GM23338 (cell line): ENCODE measurements at regions not wholly inside any gene's neighbourhood (a gene's known extent, or its start where the extent isn't known, plus 50 kb on each side); places are given as distances from the start of the nearest gene placed in this dataset.

Experiments
- ATAC-seq: fragments of 200-7000 bp; cut with Tn5 transposase; 3 replicates; pipeline ENCODE4 v1.9.1; 2020
- DNase-seq: peaks from one replicate; pipeline ENCODE4 v3.0.0-alpha.2; 2015; ENCODE audit warnings: low spot score
- H2AFZ ChIP-seq: fragments of 200-600 bp; sonication (generic); 2 replicates; pipeline ENCODE4 v1.8.0; 2016; ENCODE audit warnings: antibody characterized with exemption, mild to moderate bottlenecking, moderate library complexity
- H3F3A ChIP-seq: fragments of 200-600 bp; sonication (generic); replicated peaks from 2 replicates; pipeline ENCODE4 v1.8.0; 2017; ENCODE audit warnings: antibody characterized with exemption, mixed run types, low read depth
- H3K27ac ChIP-seq: fragments of 200-600 bp; sonication (generic); 2 replicates; pipeline ENCODE4 v1.6.1; 2016; ENCODE audit warnings: low read depth
- H3K27me3 ChIP-seq: fragments of 200-600 bp; sonication (generic); 2 replicates; pipeline ENCODE4 v1.8.0; 2016; ENCODE audit warnings: mild to moderate bottlenecking, mixed run types, moderate library complexity; ENCODE audit not compliant: insufficient read depth
- H3K36me3 ChIP-seq: fragments of 200-600 bp; sonication (generic); 2 replicates; pipeline ENCODE4 v1.8.0; 2016; ENCODE audit warnings: mild to moderate bottlenecking; ENCODE audit not compliant: insufficient read depth
- H3K4me1 ChIP-seq: fragments of 200-600 bp; sonication (generic); 2 replicates; pipeline ENCODE4 v1.8.0; 2016; ENCODE audit warnings: mild to moderate bottlenecking, moderate library complexity; ENCODE audit not compliant: insufficient read depth
- H3K4me2 ChIP-seq: fragments of 200-600 bp; sonication (generic); 2 replicates; pipeline ENCODE4 v1.7.1; 2017; ENCODE audit warnings: mixed run types
- H3K4me3 ChIP-seq: fragments of 200-600 bp; sonication (generic); 2 replicates; pipeline ENCODE4 v1.6.1; 2016; ENCODE audit warnings: mixed run types
- H3K79me2 ChIP-seq: fragments of 200-600 bp; sonication (generic); replicated peaks from 2 replicates; pipeline ENCODE4 v1.8.0; 2017; ENCODE audit warnings: mild to moderate bottlenecking; ENCODE audit not compliant: insufficient read depth
- H3K9me2 ChIP-seq: fragments of 200-600 bp; sonication (generic); 2 replicates; pipeline ENCODE4 v1.8.0; 2017; ENCODE audit not compliant: insufficient read depth
- H4K20me1 ChIP-seq: fragments of 200-600 bp; sonication (generic); replicated peaks from 2 replicates; pipeline ENCODE4 v1.8.0; 2017; ENCODE audit warnings: mild to moderate bottlenecking; ENCODE audit not compliant: insufficient read depth
- H3K27ac Mint-ChIP-seq: 2 replicates; pipeline ENCODE4 v1.8.0; 2020; ENCODE audit warnings: inconsistent platforms, mild to moderate bottlenecking, moderate library complexity, mixed read lengths
- H3K27me3 Mint-ChIP-seq: 3 replicates; pipeline ENCODE4 v1.8.0; 2022; ENCODE audit warnings: low read depth, mild to moderate bottlenecking, moderate library complexity, mixed read lengths, inconsistent platforms; ENCODE audit not compliant: insufficient read depth, poor library complexity
- H3K36me3 Mint-ChIP-seq: 3 replicates; pipeline ENCODE4 v1.8.0; 2021; ENCODE audit warnings: low read depth, mild to moderate bottlenecking, inconsistent platforms, moderate library complexity, mixed read lengths
- H3K4me1 Mint-ChIP-seq: 3 replicates; pipeline ENCODE4 v1.8.0; 2020; ENCODE audit warnings: mild to moderate bottlenecking, inconsistent platforms, mixed read lengths
- H3K4me3 Mint-ChIP-seq: 3 replicates; pipeline ENCODE4 v1.8.0; 2021; ENCODE audit warnings: moderate library complexity, mild to moderate bottlenecking, inconsistent platforms, mixed read lengths
- H3K9me3 Mint-ChIP-seq: 3 replicates; pipeline ENCODE4 v1.8.0; 2020; ENCODE audit warnings: moderate library complexity, mild to moderate bottlenecking, inconsistent platforms, mixed read lengths
- CREB1 ChIP-seq: fragments of 250-450 bp; sonication (Bioruptor Pico); IDR thresholded peaks from 2 replicates; pipeline ENCODE4 v1.5.0; 2020; ENCODE audit warnings: low read depth, mild to moderate bottlenecking, moderate library complexity
- CTCF ChIP-seq, 2 experiments: fragments of 200-600 bp in 1 of 2; sonication (generic) in 1 of 2; conservative IDR thresholded peaks; 2 replicates each; pipeline versions ENCODE4 v1.5.1 to v1.6.1; 2016 to 2017; ENCODE audit warnings: antibody characterized with exemption in 2 of 2, low read depth in 2 of 2, mild to moderate bottlenecking in 2 of 2, moderate library complexity in 1 of 2
- EZH2 ChIP-seq: fragments of 200-600 bp; sonication (generic); IDR thresholded peaks from one replicate; pipeline ENCODE4 v1.8.0; 2017; ENCODE audit warnings: antibody characterized with exemption, mild to moderate bottlenecking, low read depth; ENCODE audit not compliant: unreplicated experiment
- EZH2phosphoT487 ChIP-seq: fragments of 200-600 bp; sonication (generic); IDR thresholded peaks from one replicate; pipeline ENCODE4 v1.8.1; 2018; ENCODE audit warnings: antibody characterized with exemption; ENCODE audit not compliant: unreplicated experiment
- JUNB ChIP-seq: IDR thresholded peaks from one replicate; pipeline ENCODE4 v1.6.1; 2016; ENCODE audit warnings: antibody characterized with exemption; ENCODE audit not compliant: unreplicated experiment
- POLR2AphosphoS5 ChIP-seq: IDR thresholded peaks from 2 replicates; pipeline ENCODE4 v1.6.1; 2016; ENCODE audit warnings: antibody characterized with exemption, low read depth
- REST ChIP-seq: IDR thresholded peaks from one replicate; pipeline ENCODE4 v1.6.1; 2018; ENCODE audit warnings: antibody characterized with exemption; ENCODE audit not compliant: unreplicated experiment
- TF ChIP-seq, protein P1 (sequence below): fragments of 250-450 bp; sonication (Bioruptor Pico); IDR thresholded peaks from 2 replicates; pipeline ENCODE4 v1.5.0; 2020; ENCODE audit warnings: mild to moderate bottlenecking, moderate library complexity

- TF ChIP-seq, protein P1, sequence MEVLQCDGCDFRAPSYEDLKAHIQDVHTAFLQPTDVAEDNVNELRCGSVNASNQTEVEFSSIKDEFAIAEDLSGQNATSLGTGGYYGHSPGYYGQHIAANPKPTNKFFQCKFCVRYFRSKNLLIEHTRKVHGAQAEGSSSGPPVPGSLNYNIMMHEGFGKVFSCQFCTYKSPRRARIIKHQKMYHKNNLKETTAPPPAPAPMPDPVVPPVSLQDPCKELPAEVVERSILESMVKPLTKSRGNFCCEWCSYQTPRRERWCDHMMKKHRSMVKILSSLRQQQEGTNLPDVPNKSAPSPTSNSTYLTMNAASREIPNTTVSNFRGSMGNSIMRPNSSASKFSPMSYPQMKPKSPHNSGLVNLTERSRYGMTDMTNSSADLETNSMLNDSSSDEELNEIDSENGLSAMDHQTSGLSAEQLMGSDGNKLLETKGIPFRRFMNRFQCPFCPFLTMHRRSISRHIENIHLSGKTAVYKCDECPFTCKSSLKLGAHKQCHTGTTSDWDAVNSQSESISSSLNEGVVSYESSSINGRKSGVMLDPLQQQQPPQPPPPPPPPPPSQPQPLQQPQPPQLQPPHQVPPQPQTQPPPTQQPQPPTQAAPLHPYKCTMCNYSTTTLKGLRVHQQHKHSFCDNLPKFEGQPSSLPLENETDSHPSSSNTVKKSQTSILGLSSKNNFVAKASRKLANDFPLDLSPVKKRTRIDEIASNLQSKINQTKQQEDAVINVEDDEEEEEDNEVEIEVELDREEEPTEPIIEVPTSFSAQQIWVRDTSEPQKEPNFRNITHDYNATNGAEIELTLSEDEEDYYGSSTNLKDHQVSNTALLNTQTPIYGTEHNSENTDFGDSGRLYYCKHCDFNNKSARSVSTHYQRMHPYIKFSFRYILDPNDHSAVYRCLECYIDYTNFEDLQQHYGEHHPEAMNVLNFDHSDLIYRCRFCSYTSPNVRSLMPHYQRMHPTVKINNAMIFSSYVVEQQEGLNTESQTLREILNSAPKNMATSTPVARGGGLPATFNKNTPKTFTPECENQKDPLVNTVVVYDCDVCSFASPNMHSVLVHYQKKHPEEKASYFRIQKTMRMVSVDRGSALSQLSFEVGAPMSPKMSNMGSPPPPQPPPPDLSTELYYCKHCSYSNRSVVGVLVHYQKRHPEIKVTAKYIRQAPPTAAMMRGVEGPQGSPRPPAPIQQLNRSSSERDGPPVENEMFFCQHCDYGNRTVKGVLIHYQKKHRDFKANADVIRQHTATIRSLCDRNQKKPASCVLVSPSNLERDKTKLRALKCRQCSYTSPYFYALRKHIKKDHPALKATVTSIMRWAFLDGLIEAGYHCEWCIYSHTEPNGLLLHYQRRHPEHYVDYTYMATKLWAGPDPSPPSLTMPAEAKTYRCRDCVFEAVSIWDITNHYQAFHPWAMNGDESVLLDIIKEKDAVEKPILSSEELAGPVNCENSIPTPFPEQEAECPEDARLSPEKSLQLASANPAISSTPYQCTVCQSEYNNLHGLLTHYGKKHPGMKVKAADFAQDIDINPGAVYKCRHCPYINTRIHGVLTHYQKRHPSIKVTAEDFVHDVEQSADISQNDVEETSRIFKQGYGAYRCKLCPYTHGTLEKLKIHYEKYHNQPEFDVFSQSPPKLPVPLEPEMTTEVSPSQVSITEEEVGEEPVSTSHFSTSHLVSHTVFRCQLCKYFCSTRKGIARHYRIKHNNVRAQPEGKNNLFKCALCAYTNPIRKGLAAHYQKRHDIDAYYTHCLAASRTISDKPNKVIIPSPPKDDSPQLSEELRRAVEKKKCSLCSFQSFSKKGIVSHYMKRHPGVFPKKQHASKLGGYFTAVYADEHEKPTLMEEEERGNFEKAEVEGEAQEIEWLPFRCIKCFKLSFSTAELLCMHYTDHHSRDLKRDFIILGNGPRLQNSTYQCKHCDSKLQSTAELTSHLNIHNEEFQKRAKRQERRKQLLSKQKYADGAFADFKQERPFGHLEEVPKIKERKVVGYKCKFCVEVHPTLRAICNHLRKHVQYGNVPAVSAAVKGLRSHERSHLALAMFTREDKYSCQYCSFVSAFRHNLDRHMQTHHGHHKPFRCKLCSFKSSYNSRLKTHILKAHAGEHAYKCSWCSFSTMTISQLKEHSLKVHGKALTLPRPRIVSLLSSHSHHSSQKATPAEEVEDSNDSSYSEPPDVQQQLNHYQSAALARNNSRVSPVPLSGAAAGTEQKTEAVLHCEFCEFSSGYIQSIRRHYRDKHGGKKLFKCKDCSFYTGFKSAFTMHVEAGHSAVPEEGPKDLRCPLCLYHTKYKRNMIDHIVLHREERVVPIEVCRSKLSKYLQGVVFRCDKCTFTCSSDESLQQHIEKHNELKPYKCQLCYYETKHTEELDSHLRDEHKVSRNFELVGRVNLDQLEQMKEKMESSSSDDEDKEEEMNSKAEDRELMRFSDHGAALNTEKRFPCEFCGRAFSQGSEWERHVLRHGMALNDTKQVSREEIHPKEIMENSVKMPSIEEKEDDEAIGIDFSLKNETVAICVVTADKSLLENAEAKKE (CRISPR knock-in tag) = no peak
- TF ChIP-seq POLR2AphosphoS5 = no peak
- TF ChIP-seq CREB1 (CRISPR knock-in tag) = no peak
Measured at GRCh38 chr6:66307490-66307889, 600.5 kb upstream of the EYS start (continued).

- Histone ChIP-seq H3K4me3 (no peak overlapping the region), H3F3A (no peaks in the 10 kb centered on the region), H3K36me3 (no peaks in the 10 kb centered on the region), H2AFZ (no peak overlapping the region), H3K27me3 (no peaks in the 10 kb centered on the region), H3K79me2 (no peaks in the 10 kb centered on the region), H3K9me2 (no peaks in the 10 kb centered on the region), H3K4me2 (no peak overlapping the region), H4K20me1 (no peaks in the 10 kb centered on the region), H3K4me1 (peaks cover 45% of the 10 kb centered on the region), H3K27ac (no peak overlapping the region)
- no peak for ATAC-seq
- peaks cover 12% of the 10 kb centered on the region for H3K4me1 Mint-ChIP-seq
- DNase-seq = no peak
- H3K27ac Mint-ChIP-seq = no peak overlapping the region
- peaks cover 2% of the 10 kb centered on the region; the same call in 1 of the 3 replicates for H3K36me3 Mint-ChIP-seq
- H3K9me3 Mint-ChIP-seq = peaks cover 10% of the 10 kb centered on the region; the same call in 2 of the 3 replicates
- H3K4me3 Mint-ChIP-seq = no peak overlapping the region
- H3K27me3 Mint-ChIP-seq = no peaks in the 10 kb centered on the region
- TF ChIP-seq EZH2 = no peak
- no peak for TF ChIP-seq CTCF (conservative IDR thresholded peaks at IDR 0.05; ENCODE audit: low read depth in 2 of 2)
- no peak for TF ChIP-seq REST
- TF ChIP-seq CREB1 (CRISPR knock-in tag) = no peak
- no peak for TF ChIP-seq JUNB
- no peak for TF ChIP-seq EZH2phosphoT487
Measured at GRCh38 chr6:66291905-66292304, 584.9 kb upstream of the EYS start.
